Effector memory CD8-positive, alpha-beta T cell (primary cell): ENCODE measurements at regions not wholly inside any gene's neighbourhood (a gene's known extent, or its start where the extent isn't known, plus 50 kb on each side); places are given as distances from the start of the nearest gene placed in this dataset.

Experiments
- ATAC-seq: fragments of 150-1000 bp; cut with Tn5 transposase; replicated peaks from 2 replicates; pipeline ENCODE4 v1.10.0; 2021; ENCODE audit warnings: mild to moderate bottlenecking, moderate library complexity
- DNase-seq, 3 experiments: peaks; one replicate each; pipeline ENCODE4 v3.0.0; 2021
- H3K27ac Mint-ChIP-seq, 2 donors: one replicate each; pipeline ENCODE4 v1.8.0; 2022; ENCODE audit warnings: mild to moderate bottlenecking in 2 of 2, mixed read lengths in 2 of 2, moderate library complexity in 2 of 2
- H3K27me3 Mint-ChIP-seq, 2 donors: one replicate each; pipeline ENCODE4 v1.8.0; 2022; ENCODE audit warnings: mixed read lengths in 2 of 2
- H3K36me3 Mint-ChIP-seq: one replicate; pipeline ENCODE4 v1.8.0; 2022; ENCODE audit warnings: mild to moderate bottlenecking, moderate library complexity, mixed read lengths; ENCODE audit not compliant: insufficient read depth
- H3K4me1 Mint-ChIP-seq, 2 donors: one replicate each; pipeline ENCODE4 v1.8.0; 2022; ENCODE audit warnings: low read depth in 2 of 2, mixed read lengths in 2 of 2
- H3K4me3 Mint-ChIP-seq, 2 donors: one replicate each; pipeline ENCODE4 v1.8.0; 2022; ENCODE audit warnings: mild to moderate bottlenecking in 2 of 2, mixed read lengths in 2 of 2, moderate library complexity in 2 of 2
- H3K9me3 Mint-ChIP-seq, 2 donors: one replicate each; pipeline ENCODE4 v1.8.0; 2022; ENCODE audit warnings: mixed read lengths in 2 of 2

- H3K27ac Mint-ChIP-seq = no peak overlapping the region
- no peaks in the 10 kb centered on the region for H3K36me3 Mint-ChIP-seq
- DNase-seq (no peak), ATAC-seq (no peak)
- H3K4me3 Mint-ChIP-seq = no peak overlapping the region
- no peaks in the 10 kb centered on the region for H3K27me3 Mint-ChIP-seq
- peaks cover 10 to 30% of the 10 kb centered on the region in 2 donors for H3K9me3 Mint-ChIP-seq
- H3K4me1 Mint-ChIP-seq = no peaks in the 10 kb centered on the region
Measured at GRCh38 chr14:85024931-85025330, 505.0 kb upstream of the FLRT2 start.

GRCh38 chr14:85027681-85028370 is 502.1 kb upstream of the FLRT2 start:
- ATAC-seq = no peak

GRCh38 chr14:85037411-85037810 is 492.5 kb upstream of the FLRT2 start:
- Mint-ChIP-seq H3K4me1 (no peaks in the 10 kb centered on the region), H3K4me3 (no peak overlapping the region), H3K27ac (no peak overlapping the region), H3K36me3 (no peaks in the 10 kb centered on the region), H3K9me3 (peaks cover 7 to 12% of the 10 kb centered on the region in 2 donors), H3K27me3 (no peaks in the 10 kb centered on the region)
- DNase-seq (no peak), ATAC-seq (no peak)

More at GRCh38 chr14:85027681-85028370, 502.1 kb upstream of the FLRT2 start:
- no peaks in the 10 kb centered on the region for H3K4me1 Mint-ChIP-seq
- no peak overlapping the region for H3K4me3 Mint-ChIP-seq
- H3K36me3 Mint-ChIP-seq = no peaks in the 10 kb centered on the region
- peaks cover 5 to 12% of the 10 kb centered on the region in 2 donors for H3K9me3 Mint-ChIP-seq
- no peak overlapping the region for H3K27ac Mint-ChIP-seq
- DNase-seq = no peak
- no peaks in the 10 kb centered on the region for H3K27me3 Mint-ChIP-seq

GRCh38 chr14:85038526-85039352 is 491.2 kb upstream of the FLRT2 start:
- H3K27ac Mint-ChIP-seq = no peak overlapping the region
- H3K27me3 Mint-ChIP-seq = no peaks in the 10 kb centered on the region
- no peaks in the 10 kb centered on the region for H3K4me1 Mint-ChIP-seq
- no peak overlapping the region for H3K4me3 Mint-ChIP-seq
- DNase-seq = no peak
- no peak for ATAC-seq
- H3K36me3 Mint-ChIP-seq = no peaks in the 10 kb centered on the region
- H3K9me3 Mint-ChIP-seq = peaks cover 7 to 12% of the 10 kb centered on the region in 2 donors

GRCh38 chr14:85039353-85039626 is 490.7 kb upstream of the FLRT2 start:
- Mint-ChIP-seq H3K27me3 (no peaks in the 10 kb centered on the region), H3K36me3 (no peaks in the 10 kb centered on the region), H3K4me1 (no peaks in the 10 kb centered on the region), H3K9me3 (peaks cover 7 to 12% of the 10 kb centered on the region in 2 donors), H3K4me3 (no peak overlapping the region), H3K27ac (no peak overlapping the region)
- no peak for ATAC-seq
- DNase-seq = no peak

GRCh38 chr14:85040046-85040685 is 489.8 kb upstream of the FLRT2 start:
- Mint-ChIP-seq H3K36me3 (no peaks in the 10 kb centered on the region), H3K4me1 (no peaks in the 10 kb centered on the region), H3K9me3 (peaks cover 7 to 12% of the 10 kb centered on the region in 2 donors), H3K27me3 (no peaks in the 10 kb centered on the region), H3K4me3 (no peak overlapping the region), H3K27ac (no peak overlapping the region)
- DNase-seq (no peak), ATAC-seq (no peak)

- Mint-ChIP-seq H3K4me1 (no peaks in the 10 kb centered on the region), H3K27me3 (no peaks in the 10 kb centered on the region), H3K36me3 (no peaks in the 10 kb centered on the region), H3K9me3 (peaks cover 7 to 13% of the 10 kb centered on the region in 2 donors), H3K4me3 (no peak overlapping the region), H3K27ac (no peak overlapping the region)
- ATAC-seq (no peak), DNase-seq (no peak)
Measured at GRCh38 chr14:85041618-85042017, 488.3 kb upstream of the FLRT2 start.

GRCh38 chr14:85042301-85042700 is 487.6 kb upstream of the FLRT2 start:
- DNase-seq = no peak
- Mint-ChIP-seq H3K27ac (no peak overlapping the region), H3K4me1 (no peaks in the 10 kb centered on the region), H3K36me3 (no peaks in the 10 kb centered on the region), H3K4me3 (no peak overlapping the region), H3K27me3 (no peaks in the 10 kb centered on the region), H3K9me3 (peaks cover 7 to 13% of the 10 kb centered on the region in 2 donors)
- ATAC-seq = no peak

- Mint-ChIP-seq H3K36me3 (no peaks in the 10 kb centered on the region), H3K27me3 (no peaks in the 10 kb centered on the region), H3K27ac (no peak overlapping the region), H3K4me1 (no peaks in the 10 kb centered on the region), H3K9me3 (peaks cover 15 to 24% of the 10 kb centered on the region in 2 donors), H3K4me3 (no peak overlapping the region)
- ATAC-seq (no peak), DNase-seq (no peak)
Measured at GRCh38 chr14:85050180-85050579, 479.8 kb upstream of the FLRT2 start.

- ATAC-seq = no peak
Measured at GRCh38 chr14:85052646-85053045, 477.3 kb upstream of the FLRT2 start.

GRCh38 chr14:85054178-85054577 is 475.8 kb upstream of the FLRT2 start:
- no peaks in the 10 kb centered on the region for H3K4me1 Mint-ChIP-seq
- no peaks in the 10 kb centered on the region for H3K27me3 Mint-ChIP-seq
- no peak for DNase-seq
- H3K9me3 Mint-ChIP-seq = peaks cover 9 to 34% of the 10 kb centered on the region in 2 donors
- H3K36me3 Mint-ChIP-seq = no peaks in the 10 kb centered on the region
- H3K4me3 Mint-ChIP-seq = no peak overlapping the region
- ATAC-seq = no peak
- H3K27ac Mint-ChIP-seq = no peak overlapping the region

More at GRCh38 chr14:85052646-85053045, 477.3 kb upstream of the FLRT2 start:
- H3K9me3 Mint-ChIP-seq = peaks cover 9 to 34% of the 10 kb centered on the region in 2 donors
- no peaks in the 10 kb centered on the region for H3K27me3 Mint-ChIP-seq
- no peaks in the 10 kb centered on the region for H3K4me1 Mint-ChIP-seq
- H3K36me3 Mint-ChIP-seq = no peaks in the 10 kb centered on the region
- no peak overlapping the region for H3K27ac Mint-ChIP-seq
- no peak overlapping the region for H3K4me3 Mint-ChIP-seq
- no peak for DNase-seq

- Mint-ChIP-seq H3K27ac (no peak overlapping the region), H3K4me3 (no peak overlapping the region), H3K9me3 (peaks cover 8 to 34% of the 10 kb centered on the region in 2 donors), H3K36me3 (no peaks in the 10 kb centered on the region), H3K27me3 (no peaks in the 10 kb centered on the region), H3K4me1 (no peaks in the 10 kb centered on the region)
- ATAC-seq = no peak
- no peak for DNase-seq
Measured at GRCh38 chr14:85056267-85056666, 473.7 kb upstream of the FLRT2 start.

GRCh38 chr14:85057221-85057620 is 472.7 kb upstream of the FLRT2 start:
- H3K36me3 Mint-ChIP-seq = no peaks in the 10 kb centered on the region
- ATAC-seq = no peak
- no peak for DNase-seq
- no peak overlapping the region for H3K27ac Mint-ChIP-seq
- no peaks in the 10 kb centered on the region for H3K4me1 Mint-ChIP-seq
- no peaks in the 10 kb centered on the region for H3K27me3 Mint-ChIP-seq
- H3K9me3 Mint-ChIP-seq = peaks cover 10 to 28% of the 10 kb centered on the region in 2 donors
- no peak overlapping the region for H3K4me3 Mint-ChIP-seq

GRCh38 chr14:85058150-85058549 is 471.8 kb upstream of the FLRT2 start:
- DNase-seq (no peak), ATAC-seq (no peak)
- peaks cover 10 to 27% of the 10 kb centered on the region in 2 donors for H3K9me3 Mint-ChIP-seq
- no peak overlapping the region for H3K4me3 Mint-ChIP-seq
- H3K27ac Mint-ChIP-seq = no peak overlapping the region
- no peaks in the 10 kb centered on the region for H3K4me1 Mint-ChIP-seq
- H3K27me3 Mint-ChIP-seq = no peaks in the 10 kb centered on the region
- H3K36me3 Mint-ChIP-seq = no peaks in the 10 kb centered on the region
